ES-I3 (cell line): ENCODE measurements at regions not wholly inside any gene's neighbourhood (a gene's known extent, or its start where the extent isn't known, plus 50 kb on each side); places are given as distances from the start of the nearest gene placed in this dataset.

ENCODE experiments used
- H3K36me3 ChIP-seq: 2 replicates; pipeline ENCODE4 v1.6.1; 2013; ENCODE audit warnings: mild to moderate bottlenecking, low read length, control low read depth, moderate library complexity; ENCODE audit not compliant: insufficient read depth
- H3K4me1 ChIP-seq: 2 replicates; pipeline ENCODE4 v1.6.1; 2013; ENCODE audit warnings: mild to moderate bottlenecking, control low read depth, low read length; ENCODE audit not compliant: insufficient read depth
- H3K9ac ChIP-seq: 2 replicates; pipeline ENCODE4 v1.6.1; 2013; ENCODE audit warnings: low read depth, mild to moderate bottlenecking, low read length, moderate library complexity
- H3K9me3 ChIP-seq: 2 replicates; pipeline ENCODE4 v1.6.1; 2013; ENCODE audit warnings: mild to moderate bottlenecking, low read length, moderate library complexity; ENCODE audit not compliant: control insufficient read depth, insufficient read depth

- Histone ChIP-seq H3K36me3 (no peaks in the 10 kb centered on the region), H3K9me3 (no peaks in the 10 kb centered on the region), H3K4me1 (no peaks in the 10 kb centered on the region), H3K9ac (no peak overlapping the region)
These were observed 158.3 kb upstream of the EEF1E1 start for GRCh38 chr6:8260610-8261009.

DNA sequence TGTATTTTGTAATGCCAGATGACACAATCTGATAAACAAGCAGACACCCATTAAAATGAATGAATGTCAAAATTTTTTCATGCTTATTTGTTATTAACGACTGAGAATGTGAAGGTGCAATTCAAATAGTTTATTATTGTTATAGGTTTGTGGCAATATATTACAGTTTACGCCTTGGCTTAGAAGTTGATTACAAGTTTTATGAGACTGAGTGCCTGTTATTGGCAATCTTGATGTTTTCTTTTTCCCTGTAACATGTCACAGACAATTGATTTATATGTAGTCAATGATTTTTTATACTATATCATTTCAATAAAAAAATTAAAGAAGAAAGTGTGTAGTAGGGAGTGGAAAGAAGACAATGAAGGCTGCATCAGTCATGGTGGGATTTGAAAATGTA is 144.1 kb upstream of the EEF1E1 start:
- Histone ChIP-seq H3K4me1 (peaks cover 11% of the 10 kb centered on the region), H3K9me3 (no peaks in the 10 kb centered on the region), H3K9ac (no peak overlapping the region), H3K36me3 (no peaks in the 10 kb centered on the region)

GRCh38 chr6:8245726-8246125 is 143.4 kb upstream of the EEF1E1 start:
- Histone ChIP-seq H3K9me3 (no peaks in the 10 kb centered on the region), H3K4me1 (peaks cover 11% of the 10 kb centered on the region), H3K9ac (no peak overlapping the region), H3K36me3 (no peaks in the 10 kb centered on the region)

GRCh38 chr6:8243475-8243874 is 141.1 kb upstream of the EEF1E1 start:
- Histone ChIP-seq H3K4me1 (peaks cover 13% of the 10 kb centered on the region), H3K9me3 (no peaks in the 10 kb centered on the region), H3K36me3 (no peaks in the 10 kb centered on the region), H3K9ac (no peak overlapping the region)

DNA sequence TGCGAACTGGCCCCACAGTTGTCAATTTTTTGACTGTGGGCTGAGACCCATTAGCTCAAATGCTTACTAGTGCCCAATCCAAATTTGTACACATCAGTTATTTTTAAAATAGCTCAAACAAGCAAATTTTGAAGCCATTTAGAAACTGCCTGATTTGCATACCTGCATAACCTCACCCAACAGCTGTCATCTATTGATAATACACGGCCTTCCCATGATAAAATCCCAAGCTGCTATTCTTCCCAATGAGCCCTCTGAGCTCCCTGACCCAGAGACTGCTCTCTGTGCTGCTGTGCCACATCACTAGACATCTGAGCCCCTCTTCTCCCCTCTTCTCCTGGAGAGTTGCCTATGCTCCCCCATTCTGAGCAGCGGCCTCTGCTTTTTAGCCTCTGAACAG is 140.5 kb upstream of the EEF1E1 start:
- H3K9ac ChIP-seq, result no peak overlapping the region
- H3K9me3 ChIP-seq, result no peaks in the 10 kb centered on the region
- no peaks in the 10 kb centered on the region for H3K36me3 ChIP-seq
- H3K4me1 ChIP-seq, result peaks cover 17% of the 10 kb centered on the region

DNA sequence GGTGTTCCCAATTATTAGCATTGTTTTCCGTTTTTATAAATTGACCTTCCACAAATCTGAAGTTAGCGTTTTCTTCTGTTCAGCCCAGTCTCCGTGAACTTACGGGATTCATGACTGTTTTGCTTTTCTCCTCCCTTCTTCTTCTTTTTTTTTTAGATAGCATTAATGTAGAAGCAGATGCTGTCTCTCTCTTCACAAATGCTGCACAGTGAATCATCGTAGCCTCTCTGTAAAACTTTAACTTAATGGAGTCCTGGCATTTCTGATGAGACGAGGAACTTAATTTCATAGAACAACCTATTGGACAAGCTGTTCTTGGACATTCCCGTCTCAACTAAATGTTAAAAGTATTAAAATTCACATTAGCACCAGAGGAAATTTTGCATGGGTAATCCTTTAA is 138.0 kb upstream of the EEF1E1 start:
- no peaks in the 10 kb centered on the region for H3K9me3 ChIP-seq
- peaks cover 17% of the 10 kb centered on the region for H3K4me1 ChIP-seq
- H3K9ac ChIP-seq, result no peak overlapping the region
- no peaks in the 10 kb centered on the region for H3K36me3 ChIP-seq

- peaks cover 17% of the 10 kb centered on the region for H3K4me1 ChIP-seq
- no peak overlapping the region for H3K9ac ChIP-seq
- no peaks in the 10 kb centered on the region for H3K36me3 ChIP-seq
- no peaks in the 10 kb centered on the region for H3K9me3 ChIP-seq
These were observed 136.7 kb upstream of the EEF1E1 start for GRCh38 chr6:8238773-8239683.

- no peaks in the 10 kb centered on the region for H3K9me3 ChIP-seq
- peaks cover 6% of the 10 kb centered on the region for H3K4me1 ChIP-seq
- H3K36me3 ChIP-seq, result no peaks in the 10 kb centered on the region
- no peak overlapping the region for H3K9ac ChIP-seq
These were observed 135.3 kb upstream of the EEF1E1 start for GRCh38 chr6:8237668-8238067.

- no peak overlapping the region for H3K9ac ChIP-seq
- H3K9me3 ChIP-seq, result no peaks in the 10 kb centered on the region
- peaks cover 6% of the 10 kb centered on the region for H3K4me1 ChIP-seq
- no peaks in the 10 kb centered on the region for H3K36me3 ChIP-seq
These were observed 134.6 kb upstream of the EEF1E1 start for GRCh38 chr6:8236956-8237355.

GRCh38 chr6:8234321-8234720 is 132.0 kb upstream of the EEF1E1 start:
- Histone ChIP-seq H3K4me1 (peaks cover 18% of the 10 kb centered on the region), H3K36me3 (no peaks in the 10 kb centered on the region), H3K9me3 (no peaks in the 10 kb centered on the region), H3K9ac (no peak overlapping the region)

- no peaks in the 10 kb centered on the region for H3K36me3 ChIP-seq
- H3K4me1 ChIP-seq, result peaks cover 13% of the 10 kb centered on the region
- no peak overlapping the region for H3K9ac ChIP-seq
- no peaks in the 10 kb centered on the region for H3K9me3 ChIP-seq
These were observed 129.6 kb upstream of the EEF1E1 start for GRCh38 chr6:8231956-8232355.

DNA sequence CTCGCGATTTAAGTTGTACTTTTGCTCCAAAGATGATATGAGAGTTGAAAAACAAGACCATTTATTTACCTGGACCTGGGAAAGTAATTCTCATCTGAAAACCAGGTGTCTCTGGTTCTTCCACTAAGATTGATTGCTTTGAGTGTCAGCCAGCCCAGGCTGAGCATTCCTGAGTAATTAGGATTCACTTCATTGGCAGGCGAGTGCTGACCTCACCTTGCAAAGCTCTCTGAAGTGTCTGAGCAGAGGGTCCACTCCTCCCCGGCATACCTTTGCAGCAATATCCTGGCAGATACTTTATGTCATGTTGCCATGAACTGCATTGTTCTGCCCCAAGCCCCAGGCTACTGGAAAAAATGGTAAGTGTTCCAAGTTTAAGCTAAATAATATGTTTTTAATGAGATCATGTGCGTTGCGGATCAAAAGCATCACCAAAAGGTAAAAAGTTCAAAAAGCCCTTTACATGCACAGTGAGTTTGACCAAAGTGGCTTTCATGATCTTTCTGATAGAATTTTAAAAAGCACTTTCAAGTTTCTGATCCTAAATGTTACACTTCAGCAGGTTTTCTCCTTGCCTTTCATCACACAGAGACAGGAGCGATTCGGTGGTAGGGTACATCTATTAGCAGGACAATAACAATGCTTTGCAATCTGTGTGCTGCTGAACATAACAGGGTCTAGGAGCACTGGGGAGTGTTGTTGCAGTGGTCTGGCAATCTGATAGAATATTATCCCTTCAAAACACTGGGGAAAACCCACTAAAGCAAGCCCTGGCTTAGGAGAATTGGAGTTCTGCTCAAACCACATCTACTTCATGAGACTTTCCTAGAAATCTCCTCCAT is 127.8 kb upstream of the EEF1E1 start:
- Histone ChIP-seq H3K36me3 (no peaks in the 10 kb centered on the region), H3K9ac (no peak overlapping the region), H3K9me3 (no peaks in the 10 kb centered on the region), H3K4me1 (peaks cover 13% of the 10 kb centered on the region)

DNA sequence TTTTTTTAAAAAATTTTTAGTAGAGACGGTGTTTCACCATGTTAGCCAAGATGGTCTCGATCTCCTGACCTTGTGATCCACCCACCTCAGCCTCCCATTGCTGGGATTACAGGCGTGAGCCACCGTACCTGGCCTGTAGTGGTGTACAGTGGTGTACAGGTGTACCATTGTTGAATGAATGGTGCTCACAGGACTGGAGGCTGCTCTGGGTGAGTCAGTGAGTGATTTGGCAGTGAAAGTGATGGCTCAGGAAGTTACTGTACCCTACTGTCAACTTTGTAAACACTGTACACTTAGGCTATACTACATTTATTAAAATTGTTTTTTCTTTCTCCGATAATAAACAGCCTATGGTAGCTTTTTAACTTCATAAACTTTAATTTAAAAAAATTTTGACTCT is 122.8 kb upstream of the EEF1E1 start:
- H3K36me3 ChIP-seq, result no peaks in the 10 kb centered on the region
- H3K9ac ChIP-seq, result no peak overlapping the region
- H3K4me1 ChIP-seq, result peaks cover 7% of the 10 kb centered on the region
- H3K9me3 ChIP-seq, result no peaks in the 10 kb centered on the region

GRCh38 chr6:8223678-8224077 is 121.3 kb upstream of the EEF1E1 start:
- H3K9ac ChIP-seq, result no peak overlapping the region

More at GRCh38 chr6:8223678-8224077, 121.3 kb upstream of the EEF1E1 start:
- no peaks in the 10 kb centered on the region for H3K36me3 ChIP-seq
- no peaks in the 10 kb centered on the region for H3K9me3 ChIP-seq
- no peaks in the 10 kb centered on the region for H3K4me1 ChIP-seq
